SU-DHL-6 (cell line): ENCODE measurements at regions not wholly inside any gene's neighbourhood (a gene's known extent, or its start where the extent isn't known, plus 50 kb on each side); places are given as distances from the start of the nearest gene placed in this dataset.

Source experiments
- H2AFZ ChIP-seq: fragments of 200-600 bp; sonication (generic); 2 replicates; pipeline ENCODE4 v1.6.1; 2014; ENCODE audit warnings: low read depth, mild to moderate bottlenecking, moderate library complexity, mixed read lengths, antibody characterized with exemption, low read length; ENCODE audit not compliant: severe bottlenecking
- H3F3A ChIP-seq: fragments of 200-600 bp; shearing (Covaris generic); 2 replicates; pipeline ENCODE4 v1.6.0; 2016; ENCODE audit warnings: antibody characterized with exemption, mild to moderate bottlenecking; ENCODE audit not compliant: insufficient read depth
- H3K27ac ChIP-seq: fragments of 200-600 bp; sonication (generic); 2 replicates; pipeline ENCODE4 v1.5.1; 2016; ENCODE audit warnings: low read depth, mild to moderate bottlenecking, low read length, moderate library complexity, mixed read lengths
- H3K27me3 ChIP-seq: fragments of 200-600 bp; sonication (generic), shearing (Covaris generic); 2 replicates; pipeline ENCODE4 v1.6.0; 2014; ENCODE audit warnings: mild to moderate bottlenecking, low read length
- H3K36me3 ChIP-seq: fragments of 200-600 bp; sonication (generic); 2 replicates; pipeline ENCODE4 v1.6.1; 2014; ENCODE audit warnings: mild to moderate bottlenecking, low read length, mixed read lengths
- H3K4me2 ChIP-seq: fragments of 300-600, 200-600 bp; shearing (Covaris generic), sonication (generic); 2 replicates; pipeline ENCODE4 v1.6.0; 2014; ENCODE audit warnings: low read length, low read depth, mild to moderate bottlenecking; ENCODE audit not compliant: poor library complexity, severe bottlenecking
- H3K4me3 ChIP-seq: fragments of 200-600 bp; sonication (generic); 2 replicates; pipeline ENCODE4 v1.5.1; 2014; ENCODE audit warnings: antibody characterized with exemption, low read length, mild to moderate bottlenecking, mixed read lengths; ENCODE audit not compliant: insufficient read depth, poor library complexity, severe bottlenecking
- H3K79me2 ChIP-seq: fragments of 200-600 bp; sonication (generic); 2 replicates; pipeline ENCODE4 v1.6.1; 2014; ENCODE audit warnings: mild to moderate bottlenecking, low read length, moderate library complexity; ENCODE audit not compliant: insufficient read depth
- H3K9ac ChIP-seq: fragments of 200-600 bp; sonication (generic); 2 replicates; pipeline ENCODE4 v1.7.0; 2014; ENCODE audit warnings: mild to moderate bottlenecking, low read length
- H3K9me2 ChIP-seq: fragments of 200-600 bp; sonication (generic); replicated peaks from 2 replicates; pipeline ENCODE4 v1.6.1; 2014; ENCODE audit warnings: low read length; ENCODE audit not compliant: insufficient read depth
- H3K9me3 ChIP-seq: fragments of 200-600 bp; sonication (generic); 2 replicates; pipeline ENCODE4 v1.6.1; 2014; ENCODE audit warnings: low read length, mixed read lengths; ENCODE audit not compliant: insufficient read depth
- H4K20me1 ChIP-seq: fragments of 200-600 bp; sonication (generic); 2 replicates; pipeline ENCODE4 v1.6.1; 2014; ENCODE audit warnings: low read depth, mild to moderate bottlenecking, antibody characterized with exemption, low read length, moderate library complexity, mixed read lengths
- CTCF ChIP-seq: fragments of 200-600 bp; sonication (generic); IDR thresholded peaks from one replicate; pipeline ENCODE4 v1.5.1; 2017; ENCODE audit warnings: antibody characterized with exemption, mild to moderate bottlenecking, low read length, moderate library complexity; ENCODE audit not compliant: insufficient read depth, poor library complexity, severe bottlenecking
- EZH2phosphoT487 ChIP-seq: fragments of 200-600 bp; sonication (generic), shearing (Covaris generic); conservative IDR thresholded peaks from 2 replicates; pipeline ENCODE4 v1.6.1; 2018; ENCODE audit warnings: mild to moderate bottlenecking, antibody characterized with exemption, low read length, moderate library complexity, mixed read lengths

GRCh38 chr3:18828637-18829036 lies 319.7 kb upstream of the KCNH8 start:
- Histone ChIP-seq H3F3A (no peaks in the 10 kb centered on the region), H3K4me2 (no peak overlapping the region), H3K27ac (no peak overlapping the region), H3K36me3 (no peaks in the 10 kb centered on the region), H3K4me3 (no peak overlapping the region), H3K9me2 (no peaks in the 10 kb centered on the region), H3K9me3 (no peaks in the 10 kb centered on the region), H4K20me1 (no peaks in the 10 kb centered on the region), H3K79me2 (no peaks in the 10 kb centered on the region), H2AFZ (no peak overlapping the region), H3K9ac (no peak overlapping the region), H3K27me3 (no peaks in the 10 kb centered on the region)
- TF ChIP-seq CTCF (no peak), EZH2phosphoT487 (no peak)

- Histone ChIP-seq H3F3A (no peaks in the 10 kb centered on the region), H3K36me3 (no peaks in the 10 kb centered on the region), H3K79me2 (no peaks in the 10 kb centered on the region), H3K27me3 (no peaks in the 10 kb centered on the region), H3K4me2 (no peak overlapping the region), H3K9me2 (no peaks in the 10 kb centered on the region), H3K4me3 (no peak overlapping the region), H4K20me1 (no peaks in the 10 kb centered on the region), H3K9ac (no peak overlapping the region), H3K27ac (no peak overlapping the region), H3K9me3 (no peaks in the 10 kb centered on the region), H2AFZ (no peak overlapping the region)
- TF ChIP-seq CTCF (no peak), EZH2phosphoT487 (no peak)
Measured at GRCh38 chr3:18827664-18828063, 320.6 kb upstream of the KCNH8 start.

- no peak overlapping the region for H3K9ac ChIP-seq
- no peaks in the 10 kb centered on the region for H3K9me3 ChIP-seq
- no peaks in the 10 kb centered on the region for H4K20me1 ChIP-seq
- no peak overlapping the region for H3K27ac ChIP-seq
- H3F3A ChIP-seq: no peaks in the 10 kb centered on the region
- H3K79me2 ChIP-seq: no peaks in the 10 kb centered on the region
- H2AFZ ChIP-seq: no peak overlapping the region
- H3K27me3 ChIP-seq: no peaks in the 10 kb centered on the region
- no peaks in the 10 kb centered on the region for H3K36me3 ChIP-seq
- H3K4me2 ChIP-seq: no peak overlapping the region
- no peak overlapping the region for H3K4me3 ChIP-seq
- TF ChIP-seq CTCF: no peak
- TF ChIP-seq EZH2phosphoT487: no peak
- no peaks in the 10 kb centered on the region for H3K9me2 ChIP-seq
Measured at GRCh38 chr3:18825665-18826064, 322.6 kb upstream of the KCNH8 start.

GRCh38 chr3:18813300-18813699 lies 335.0 kb upstream of the KCNH8 start:
- no peaks in the 10 kb centered on the region for H3K27me3 ChIP-seq
- TF ChIP-seq EZH2phosphoT487 (no peak), CTCF (no peak)
- no peak overlapping the region for H3K4me3 ChIP-seq
- H3K9ac ChIP-seq: no peak overlapping the region
- no peak overlapping the region for H3K4me2 ChIP-seq
- no peaks in the 10 kb centered on the region for H3K9me3 ChIP-seq
- no peak overlapping the region for H3K27ac ChIP-seq
- H4K20me1 ChIP-seq: no peaks in the 10 kb centered on the region
- no peaks in the 10 kb centered on the region for H3F3A ChIP-seq
- H3K9me2 ChIP-seq: no peaks in the 10 kb centered on the region
- no peaks in the 10 kb centered on the region for H3K79me2 ChIP-seq
- H2AFZ ChIP-seq: no peak overlapping the region
- no peaks in the 10 kb centered on the region for H3K36me3 ChIP-seq
